Astrocyte (in vitro differentiated cells and primary cell): ENCODE measurements at regions not wholly inside any gene's neighbourhood (a gene's known extent, or its start where the extent isn't known, plus 50 kb on each side); places are given as distances from the start of the nearest gene placed in this dataset.

Experiments
- CTCF ChIP-seq: IDR thresholded peaks from 2 replicates; pipeline ENCODE4 v1.5.1; 2011; ENCODE audit warnings: low read depth, mild to moderate bottlenecking, inconsistent platforms, low read length, moderate library complexity; ENCODE audit not compliant: insufficient read depth
- EZH2 ChIP-seq: IDR thresholded peaks from 2 replicates; pipeline ENCODE4 v1.6.1; 2012; ENCODE audit warnings: mild to moderate bottlenecking, low read length, inconsistent platforms; ENCODE audit not compliant: insufficient read depth

- TF ChIP-seq CTCF = no peak
- no peak for TF ChIP-seq EZH2
Observed at GRCh38 chr5:56574778-56575177, 240.6 kb upstream of the MAP3K1 start.
